22Rv1 (cell line): ENCODE measurements at regions not wholly inside any gene's neighbourhood (a gene's known extent, or its start where the extent isn't known, plus 50 kb on each side); places are given as distances from the start of the nearest gene placed in this dataset.

Source experiments
- CTCF ChIP-seq: fragments of 450-650 bp; IDR thresholded peaks from 2 replicates; pipeline ENCODE4 v1.5.1; 2017; ENCODE audit warnings: mild to moderate bottlenecking
- ZFX ChIP-seq: fragments of 450-650 bp; IDR thresholded peaks from 2 replicates; pipeline ENCODE4 v1.6.1; 2017; ENCODE audit warnings: antibody characterized with exemption, borderline replicate concordance

GRCh38 chr6:112413780-112414179, 66.7 kb downstream of the RFPL4B start:
- TF ChIP-seq CTCF, result no peak
- no peak for TF ChIP-seq ZFX
